ENCODE measurements at regions not wholly inside any gene's neighbourhood (a gene's known extent, or its start where the extent isn't known, plus 50 kb on each side); places are given as distances from the start of the nearest gene placed in this dataset.

DNA sequence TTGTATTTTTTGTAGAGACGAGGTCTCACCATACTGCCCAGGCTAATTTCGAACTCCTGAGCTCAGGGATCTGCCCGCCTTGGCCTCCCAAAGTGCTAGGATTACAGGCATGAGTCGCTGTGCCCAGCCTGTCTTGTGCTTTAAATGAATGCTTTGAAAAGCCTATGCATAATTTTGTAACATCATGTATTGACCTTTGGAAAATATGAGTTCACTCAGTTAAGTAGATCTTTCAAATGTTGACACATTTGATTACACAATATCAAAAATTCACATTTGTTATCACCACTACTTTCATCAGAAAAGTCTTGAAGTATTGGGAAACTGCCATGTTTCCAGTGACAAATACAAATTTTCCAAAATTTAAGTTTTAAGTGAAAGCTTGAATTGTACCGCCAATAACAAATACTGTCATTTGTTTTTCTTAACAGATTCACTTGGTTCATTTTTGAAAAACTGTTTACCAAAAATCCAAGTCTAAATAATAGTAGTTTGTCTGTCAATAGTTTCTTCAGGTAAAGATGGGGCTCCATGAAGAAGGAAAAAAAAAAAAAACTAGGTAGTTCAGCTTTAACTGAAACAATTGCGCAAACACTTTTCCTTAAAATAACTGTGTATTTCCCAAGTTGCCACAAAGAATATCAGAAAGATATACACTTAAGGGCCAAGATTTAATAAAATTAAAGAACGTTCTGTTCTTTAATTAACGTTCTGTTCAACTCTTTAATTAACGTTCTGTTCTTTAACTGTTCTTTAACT, 233.2 kb upstream of the NR5A2 start:
- TF ChIP-seq POLR2A (IDR thresholded peaks at IDR 0.05): no peak
- TF ChIP-seq, protein P1, sequence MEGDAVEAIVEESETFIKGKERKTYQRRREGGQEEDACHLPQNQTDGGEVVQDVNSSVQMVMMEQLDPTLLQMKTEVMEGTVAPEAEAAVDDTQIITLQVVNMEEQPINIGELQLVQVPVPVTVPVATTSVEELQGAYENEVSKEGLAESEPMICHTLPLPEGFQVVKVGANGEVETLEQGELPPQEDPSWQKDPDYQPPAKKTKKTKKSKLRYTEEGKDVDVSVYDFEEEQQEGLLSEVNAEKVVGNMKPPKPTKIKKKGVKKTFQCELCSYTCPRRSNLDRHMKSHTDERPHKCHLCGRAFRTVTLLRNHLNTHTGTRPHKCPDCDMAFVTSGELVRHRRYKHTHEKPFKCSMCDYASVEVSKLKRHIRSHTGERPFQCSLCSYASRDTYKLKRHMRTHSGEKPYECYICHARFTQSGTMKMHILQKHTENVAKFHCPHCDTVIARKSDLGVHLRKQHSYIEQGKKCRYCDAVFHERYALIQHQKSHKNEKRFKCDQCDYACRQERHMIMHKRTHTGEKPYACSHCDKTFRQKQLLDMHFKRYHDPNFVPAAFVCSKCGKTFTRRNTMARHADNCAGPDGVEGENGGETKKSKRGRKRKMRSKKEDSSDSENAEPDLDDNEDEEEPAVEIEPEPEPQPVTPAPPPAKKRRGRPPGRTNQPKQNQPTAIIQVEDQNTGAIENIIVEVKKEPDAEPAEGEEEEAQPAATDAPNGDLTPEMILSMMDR (IDR thresholded peaks at IDR 0.05): no peak
